Fibroblast of the conjunctiva (primary cell): ENCODE measurements at regions not wholly inside any gene's neighbourhood (a gene's known extent, or its start where the extent isn't known, plus 50 kb on each side); places are given as distances from the start of the nearest gene placed in this dataset.
A peak's percentile ranks its signal among the peaks of the same experiment; 100 is the strongest.

Source experiments
- DNase-seq: peaks from one replicate; pipeline ENCODE4 v3.0.0-alpha.2; 2010; ENCODE audit warnings: low read depth

- DNase-seq: no peak
These were observed 225.7 kb downstream of the DPH6 start for GRCh38 chr15:35320158-35320780.

GRCh38 chr15:35319354-35319753 lies 226.6 kb downstream of the DPH6 start:
- DNase-seq: no peak

DNA sequence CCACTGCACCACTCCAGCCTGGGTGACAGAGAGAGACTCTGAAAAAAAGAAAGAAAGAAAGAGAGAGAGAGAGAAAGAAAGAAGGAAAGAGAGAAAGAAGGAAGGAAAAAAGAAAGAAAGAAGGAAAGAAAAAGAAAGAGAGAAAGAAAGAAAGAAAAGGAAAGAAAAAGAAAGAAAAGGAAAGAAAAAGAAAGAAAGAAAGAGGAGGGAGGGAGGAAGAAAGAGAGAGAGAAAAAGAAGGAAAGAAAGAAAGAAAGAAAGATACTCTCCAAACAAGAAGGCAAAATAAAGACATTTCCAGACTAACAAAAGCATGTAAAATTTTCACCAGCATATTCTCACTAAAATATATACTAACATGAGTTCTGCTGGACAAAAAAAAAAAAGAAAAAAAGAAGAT lies 228.7 kb downstream of the DPH6 start:
- no peak for DNase-seq

- no peak for DNase-seq
These were observed 227.2 kb upstream of the NANOGP8 start for GRCh38 chr15:35312344-35312743.

- DNase-seq: no peak
These were observed 226.5 kb upstream of the NANOGP8 start for GRCh38 chr15:35311615-35312014.

- no peak for DNase-seq
These were observed 224.8 kb upstream of the NANOGP8 start for GRCh38 chr15:35309886-35310285.

GRCh38 chr15:35308802-35309201 lies 223.7 kb upstream of the NANOGP8 start:
- peak; percentile 90 for DNase-seq

DNA sequence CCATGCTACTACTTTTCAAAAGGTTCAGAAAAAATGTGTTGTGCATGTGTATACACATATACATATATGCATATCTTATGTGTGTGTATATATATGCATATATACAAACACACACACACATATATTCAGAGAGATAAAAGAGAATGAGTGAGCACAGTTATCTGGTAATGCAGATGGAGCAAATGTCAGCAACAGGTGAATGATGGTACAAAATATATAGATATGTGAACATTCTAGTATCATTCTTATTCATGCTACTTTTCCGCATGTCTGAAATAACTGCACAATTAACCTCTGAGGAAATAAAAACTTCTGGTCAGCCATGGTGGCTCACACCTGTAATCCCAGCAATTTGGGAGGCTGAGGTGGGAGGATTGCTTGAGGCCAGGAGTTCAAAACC lies 222.6 kb upstream of the NANOGP8 start:
- no peak for DNase-seq

GRCh38 chr15:35307026-35307425 lies 221.9 kb upstream of the NANOGP8 start:
- DNase-seq: no peak

DNA sequence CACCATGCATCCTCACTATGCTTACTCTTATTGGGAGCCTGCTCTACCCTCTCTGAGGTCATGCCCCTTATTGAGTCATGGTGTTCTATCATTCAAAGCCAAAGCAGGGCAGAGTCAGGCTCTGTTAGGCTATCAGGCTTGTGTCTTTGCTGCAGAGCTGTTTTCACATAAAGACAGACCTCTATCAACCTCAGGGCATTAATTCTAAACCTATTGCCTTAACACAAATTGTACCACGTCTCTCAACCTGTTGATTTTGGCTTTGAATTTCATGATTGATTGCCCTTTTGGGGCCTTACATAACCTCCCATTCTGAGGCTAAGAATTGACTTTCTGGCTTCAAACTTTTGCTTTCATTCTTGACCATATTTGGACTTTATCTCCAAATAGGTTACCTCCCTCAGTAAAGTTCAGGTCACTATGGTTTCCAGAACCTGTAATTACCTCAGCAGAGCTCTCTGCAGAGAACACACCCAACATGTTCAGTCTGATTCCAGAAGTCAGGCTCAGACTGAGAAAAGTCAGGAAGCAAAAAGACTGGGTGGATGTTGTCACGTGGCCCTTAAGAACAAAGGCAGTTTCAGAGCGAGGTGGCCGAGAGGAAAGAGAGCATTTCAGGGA lies 221.4 kb upstream of the NANOGP8 start:
- DNase-seq: no peak

- DNase-seq: no peak
These were observed 220.9 kb upstream of the NANOGP8 start for GRCh38 chr15:35305946-35306345.

- no peak for DNase-seq
These were observed 220.0 kb upstream of the NANOGP8 start for GRCh38 chr15:35305031-35305550.

DNA sequence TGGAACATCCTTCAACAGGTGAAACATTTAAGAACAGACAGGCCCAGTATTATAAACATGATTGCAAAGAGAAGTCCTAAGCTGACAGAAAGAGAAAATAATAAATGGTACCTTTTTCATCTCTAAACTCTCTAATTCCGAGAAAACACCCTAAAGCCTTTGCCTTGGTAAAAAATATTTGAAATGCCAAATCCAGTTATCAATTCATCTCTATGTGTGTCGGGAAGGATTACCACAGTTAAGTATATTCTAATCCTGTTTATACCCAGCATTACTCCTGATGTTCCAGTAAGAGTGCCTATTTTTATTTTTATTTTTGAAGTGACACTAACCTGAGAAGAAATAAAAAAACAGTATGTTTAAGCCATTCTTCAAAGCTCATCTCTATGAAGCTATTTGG lies 219.3 kb upstream of the NANOGP8 start:
- DNase-seq: no peak

DNA sequence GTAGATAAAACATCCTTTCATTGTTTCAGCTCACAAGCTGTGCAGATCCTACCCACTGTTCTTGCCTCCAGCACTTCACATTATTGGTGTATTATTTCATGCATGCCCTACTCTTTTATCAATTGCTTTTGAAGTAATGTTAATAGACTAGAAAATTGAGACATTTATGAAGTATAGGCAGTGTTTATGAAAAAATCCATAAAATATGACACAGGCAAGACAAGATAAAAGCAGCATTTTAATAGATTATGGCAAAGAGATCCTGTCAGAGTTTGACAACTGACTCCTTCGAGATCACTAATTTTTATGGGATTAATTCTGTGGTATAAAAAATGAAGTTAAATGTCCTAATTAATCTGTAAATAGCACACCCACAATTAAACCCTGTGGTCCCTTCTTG lies 217.2 kb upstream of the NANOGP8 start:
- DNase-seq: no peak

GRCh38 chr15:35301088-35301487 lies 216.0 kb upstream of the NANOGP8 start:
- no peak for DNase-seq

DNA sequence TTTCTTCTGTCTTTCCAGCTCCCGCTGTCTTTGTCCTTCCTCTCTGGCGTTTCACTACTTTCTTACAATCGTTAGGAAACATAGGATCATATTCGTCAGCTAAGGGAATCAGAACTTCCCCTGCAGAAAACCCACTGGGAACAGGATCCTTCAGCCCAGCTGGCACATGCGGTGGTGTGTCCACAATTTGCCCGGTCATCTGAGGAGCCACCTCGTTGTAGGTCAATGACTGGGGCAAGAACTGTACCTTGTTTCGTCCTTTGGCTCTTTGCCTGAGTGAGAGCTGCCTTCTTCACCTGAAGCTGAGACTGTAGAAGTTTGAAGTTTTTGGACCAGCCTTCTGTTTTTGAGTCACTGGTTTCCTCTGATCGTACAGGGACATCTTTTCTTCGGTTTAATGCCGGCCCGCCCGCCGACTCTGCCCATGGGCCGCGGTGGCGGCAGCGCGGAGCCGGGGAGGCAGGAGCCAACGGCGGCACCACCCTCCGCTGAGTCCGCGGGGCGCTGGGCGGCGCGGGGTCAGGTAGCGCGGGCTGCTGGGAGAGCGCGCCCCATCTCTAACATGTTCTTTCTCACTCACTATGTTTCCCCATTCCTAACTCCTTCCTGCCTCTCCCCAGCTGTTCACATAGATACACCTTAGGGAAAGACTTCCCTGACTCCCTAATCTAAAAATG lies 214.1 kb upstream of the NANOGP8 start:
- no peak for DNase-seq

- DNase-seq: no peak
These were observed 213.4 kb upstream of the NANOGP8 start for GRCh38 chr15:35298509-35298908.

- DNase-seq: peak; percentile 40
These were observed 208.4 kb upstream of the NANOGP8 start for GRCh38 chr15:35293353-35294130.

DNA sequence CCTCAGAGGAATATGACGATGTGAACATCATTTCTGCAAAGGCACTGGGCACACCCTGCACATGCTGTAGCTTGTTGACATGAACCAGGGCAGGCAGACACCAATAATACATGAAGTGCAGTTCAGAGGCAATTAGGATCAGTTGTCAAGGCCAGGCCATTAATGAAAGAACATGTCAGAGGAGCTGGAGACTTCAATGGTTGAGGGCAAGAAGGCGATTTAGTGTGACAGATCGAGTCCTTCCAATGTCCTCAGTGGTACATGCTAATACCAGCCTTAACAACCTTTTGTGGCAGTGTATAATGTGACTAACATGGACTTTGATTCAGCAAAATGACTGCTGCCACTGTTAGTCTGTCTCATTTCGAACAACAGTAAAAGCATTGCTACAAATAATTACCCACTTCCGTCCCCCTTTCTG lies 205.2 kb upstream of the NANOGP8 start:
- no peak for DNase-seq

DNA sequence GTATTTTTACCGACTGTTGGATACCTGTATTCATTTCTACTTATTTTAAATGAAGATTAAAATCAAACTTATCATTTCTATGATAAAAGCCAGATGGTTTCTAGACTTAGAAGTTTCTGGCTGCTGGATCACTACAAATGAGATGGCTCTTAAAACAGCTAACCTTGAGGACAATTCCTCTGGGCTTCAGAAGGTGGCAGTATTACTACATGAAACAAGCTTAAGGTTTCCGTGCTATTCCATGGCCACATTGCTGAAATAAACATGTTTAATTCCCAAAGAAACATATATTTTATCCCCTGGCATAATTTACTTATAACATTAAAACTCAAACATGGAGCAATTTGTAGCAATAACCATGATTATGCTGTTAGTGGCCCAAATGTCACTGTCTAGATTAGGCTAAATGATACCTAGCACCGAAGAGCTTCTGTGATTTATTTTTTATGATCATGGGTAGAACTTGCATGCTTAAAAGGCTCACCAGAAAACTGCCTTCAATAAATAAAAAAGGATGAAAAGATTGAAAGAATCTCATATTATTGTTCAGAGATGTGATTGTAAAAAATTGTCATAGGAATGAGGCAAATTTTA lies 204.0 kb upstream of the NANOGP8 start:
- DNase-seq: peak; percentile 68

GRCh38 chr15:35288580-35288979 lies 203.5 kb upstream of the NANOGP8 start:
- no peak for DNase-seq

- DNase-seq: no peak
These were observed 201.6 kb upstream of the NANOGP8 start for GRCh38 chr15:35286721-35287120.
